ENCODE measurements at regions not wholly inside any gene's neighbourhood (a gene's known extent, or its start where the extent isn't known, plus 50 kb on each side); places are given as distances from the start of the nearest gene placed in this dataset.

DNA sequence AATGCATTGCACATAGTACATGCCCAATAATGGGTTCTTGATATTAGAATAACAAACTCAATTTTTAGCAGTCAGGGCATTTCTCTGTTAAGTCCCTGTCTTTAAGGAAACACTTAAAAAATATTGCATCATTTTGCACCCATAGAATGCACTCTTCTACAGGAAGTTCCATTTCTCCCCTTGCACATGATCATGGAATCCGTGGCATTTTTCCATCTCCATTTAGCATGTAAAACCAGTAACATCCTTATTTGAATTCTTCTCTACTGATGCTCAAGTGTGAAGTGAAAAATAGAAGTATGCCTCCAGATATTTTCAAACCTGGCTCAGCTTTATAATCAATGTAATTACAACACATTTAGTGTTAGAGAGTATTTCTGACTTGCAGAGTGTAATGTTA is 192.8 kb downstream of the RWDD3 start:
- POLR2A ChIA-PET, result no interaction called here
- Mint-ChIP-seq H3K4me1 (ENCODE audit: low read depth) (no peaks in the 10 kb centered on the region), H3K4me3 (no peak overlapping the region), H3K27me3 (no peaks in the 10 kb centered on the region), H3K36me3 (ENCODE audit: low read depth) (no peaks in the 10 kb centered on the region), H3K27ac (no peak overlapping the region), H3K9me3 (peaks cover 6% of the 10 kb centered on the region)
- Histone ChIP-seq H3K4me1 (ENCODE audit: insufficient read depth, low read length) (no peaks in the 10 kb centered on the region), H3K36me3 (ENCODE audit: insufficient read depth, low read length) (no peaks in the 10 kb centered on the region), H3K27me3 (ENCODE audit: control insufficient read depth in 1 of 2, insufficient read depth in 2 of 2, low read length in 2 of 2) (no peaks in the 10 kb centered on the region), H3K9me3 (ENCODE audit: control insufficient read depth in 1 of 2, insufficient read depth in 1 of 2, low read length in 2 of 2) (peaks cover 0 to 2% of the 10 kb centered on the region in 2 experiments), H3K4me3 (ENCODE audit: low read length) (no peak overlapping the region), H3K27ac (ENCODE audit: low read depth in 1 of 2, low read length in 2 of 2) (no peak overlapping the region)
- CTCF ChIA-PET, result no interaction called here
- no peak for DNase-seq
- intact Hi-C loops (cut with DNase I, micrococcal nuclease), result no loop called here
- no peak for ATAC-seq (ENCODE audit: poor library complexity)
- TF ChIP-seq, protein P1, sequence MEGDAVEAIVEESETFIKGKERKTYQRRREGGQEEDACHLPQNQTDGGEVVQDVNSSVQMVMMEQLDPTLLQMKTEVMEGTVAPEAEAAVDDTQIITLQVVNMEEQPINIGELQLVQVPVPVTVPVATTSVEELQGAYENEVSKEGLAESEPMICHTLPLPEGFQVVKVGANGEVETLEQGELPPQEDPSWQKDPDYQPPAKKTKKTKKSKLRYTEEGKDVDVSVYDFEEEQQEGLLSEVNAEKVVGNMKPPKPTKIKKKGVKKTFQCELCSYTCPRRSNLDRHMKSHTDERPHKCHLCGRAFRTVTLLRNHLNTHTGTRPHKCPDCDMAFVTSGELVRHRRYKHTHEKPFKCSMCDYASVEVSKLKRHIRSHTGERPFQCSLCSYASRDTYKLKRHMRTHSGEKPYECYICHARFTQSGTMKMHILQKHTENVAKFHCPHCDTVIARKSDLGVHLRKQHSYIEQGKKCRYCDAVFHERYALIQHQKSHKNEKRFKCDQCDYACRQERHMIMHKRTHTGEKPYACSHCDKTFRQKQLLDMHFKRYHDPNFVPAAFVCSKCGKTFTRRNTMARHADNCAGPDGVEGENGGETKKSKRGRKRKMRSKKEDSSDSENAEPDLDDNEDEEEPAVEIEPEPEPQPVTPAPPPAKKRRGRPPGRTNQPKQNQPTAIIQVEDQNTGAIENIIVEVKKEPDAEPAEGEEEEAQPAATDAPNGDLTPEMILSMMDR (IDR thresholded peaks at IDR 0.05), result no peak

DNA sequence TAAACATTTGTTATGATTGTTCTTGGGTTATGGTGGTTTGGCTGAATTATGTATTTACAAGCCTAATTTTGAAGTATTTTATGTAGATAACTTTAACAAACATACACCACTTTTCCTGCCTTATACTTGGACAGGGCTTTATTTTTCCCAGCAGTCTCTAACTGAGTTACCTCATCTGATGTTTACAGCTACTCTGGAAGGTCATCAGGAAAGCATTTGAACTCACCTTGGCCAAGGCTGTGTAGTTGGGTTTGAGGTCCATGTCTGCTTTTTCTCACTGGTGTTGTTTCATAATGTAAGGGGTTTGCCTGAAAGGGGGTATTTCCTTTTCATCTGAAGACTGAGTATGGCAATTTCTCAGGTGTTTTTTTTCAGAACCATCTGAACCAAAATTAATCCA is 193.5 kb downstream of the RWDD3 start:
- POLR2A ChIA-PET, result no interaction called here
- Histone ChIP-seq H3K27ac (ENCODE audit: low read depth in 1 of 2, low read length in 2 of 2) (no peak overlapping the region), H3K27me3 (ENCODE audit: control insufficient read depth in 1 of 2, insufficient read depth in 2 of 2, low read length in 2 of 2) (no peaks in the 10 kb centered on the region), H3K4me3 (ENCODE audit: low read length) (no peak overlapping the region), H3K36me3 (ENCODE audit: insufficient read depth, low read length) (no peaks in the 10 kb centered on the region), H3K4me1 (ENCODE audit: insufficient read depth, low read length) (no peaks in the 10 kb centered on the region), H3K9me3 (ENCODE audit: control insufficient read depth in 1 of 2, insufficient read depth in 1 of 2, low read length in 2 of 2) (no peaks in the 10 kb centered on the region)
- Mint-ChIP-seq H3K27ac (no peak overlapping the region), H3K27me3 (no peaks in the 10 kb centered on the region), H3K4me3 (no peak overlapping the region), H3K9me3 (peaks cover 6% of the 10 kb centered on the region), H3K36me3 (ENCODE audit: low read depth) (no peaks in the 10 kb centered on the region), H3K4me1 (ENCODE audit: low read depth) (no peaks in the 10 kb centered on the region)
- intact Hi-C loops (cut with DNase I, micrococcal nuclease), result no loop called here
- CTCF ChIA-PET, result no interaction called here
- no peak for DNase-seq
- no peak for ATAC-seq (ENCODE audit: poor library complexity)
- TF ChIP-seq, protein P1 (IDR thresholded peaks at IDR 0.05), result no peak

DNA sequence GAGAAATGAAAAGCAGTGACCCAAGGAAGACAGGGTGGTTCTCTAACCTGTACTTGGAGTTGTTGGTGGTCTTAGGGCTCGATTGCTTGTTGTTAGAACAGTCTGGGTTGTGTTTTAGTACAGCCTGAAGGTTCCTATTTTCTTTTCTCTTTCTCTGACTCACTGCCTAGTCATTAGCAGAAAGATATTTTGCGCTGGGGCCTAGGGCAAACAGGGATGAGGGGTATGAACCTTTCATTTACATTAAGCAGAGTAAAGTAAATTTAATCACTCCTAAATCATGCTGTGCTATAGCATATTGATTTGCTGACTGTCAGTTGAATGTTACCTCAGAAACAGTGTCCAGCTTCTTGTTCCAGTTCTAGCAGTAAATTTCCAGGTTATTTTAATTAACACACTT is 197.2 kb downstream of the RWDD3 start:
- Mint-ChIP-seq H3K27ac (no peak overlapping the region), H3K9me3 (peaks cover 6% of the 10 kb centered on the region), H3K36me3 (ENCODE audit: low read depth) (no peaks in the 10 kb centered on the region), H3K27me3 (no peaks in the 10 kb centered on the region), H3K4me3 (no peak overlapping the region), H3K4me1 (ENCODE audit: low read depth) (no peaks in the 10 kb centered on the region)
- intact Hi-C loops (cut with DNase I, micrococcal nuclease), result no loop called here
- DNase-seq (no peak), ATAC-seq (ENCODE audit: poor library complexity) (no peak)
- no peaks in the 10 kb centered on the region for H3K9me3 ChIP-seq (ENCODE audit: control insufficient read depth in 1 of 2, insufficient read depth in 1 of 2, low read length in 2 of 2)
- TF ChIP-seq, protein P1 (IDR thresholded peaks at IDR 0.05), result no peak
- H3K36me3 ChIP-seq (ENCODE audit: insufficient read depth, low read length), result no peaks in the 10 kb centered on the region
- no peak overlapping the region for H3K4me3 ChIP-seq (ENCODE audit: low read length)
- POLR2A ChIA-PET, result no interaction called here
- CTCF ChIA-PET, result no interaction called here
- H3K4me1 ChIP-seq (ENCODE audit: insufficient read depth, low read length), result no peaks in the 10 kb centered on the region
- H3K27me3 ChIP-seq (ENCODE audit: control insufficient read depth in 1 of 2, insufficient read depth in 2 of 2, low read length in 2 of 2), result no peaks in the 10 kb centered on the region
- no peak overlapping the region for H3K27ac ChIP-seq (ENCODE audit: low read depth in 1 of 2, low read length in 2 of 2)
